IPS-18c (cell line): ENCODE measurements at regions not wholly inside any gene's neighbourhood (a gene's known extent, or its start where the extent isn't known, plus 50 kb on each side); places are given as distances from the start of the nearest gene placed in this dataset.
"Not testable (repeated sequence)": the region's sequence is repeated elsewhere in the genome, so short reads cannot be mapped to it uniquely, and the experiment has no call there.

ENCODE experiments used
- H3K4me3 ChIP-seq: 2 replicates; pipeline ENCODE4 v1.7.0; 2013; ENCODE audit warnings: low read depth, mild to moderate bottlenecking, low read length, moderate library complexity; ENCODE audit not compliant: insufficient read depth
- H3K9me3 ChIP-seq: one replicate; pipeline ENCODE4 v1.6.1; 2013; ENCODE audit warnings: mild to moderate bottlenecking, low read length, moderate library complexity; ENCODE audit not compliant: control insufficient read depth, insufficient read depth

GRCh38 chr4:33425936-33426335 is 2705.8 kb downstream of the PCDH7 start:
- H3K4me3 ChIP-seq: no peak overlapping the region
- no peaks in the 10 kb centered on the region for H3K9me3 ChIP-seq

- H3K9me3 ChIP-seq: no peaks in the 10 kb centered on the region
- H3K4me3 ChIP-seq: no peak overlapping the region
Measured at GRCh38 chr4:33427676-33428075, 2707.5 kb downstream of the PCDH7 start.

GRCh38 chr4:33429971-33430370 is 2709.8 kb downstream of the PCDH7 start:
- Histone ChIP-seq H3K4me3 (no peak overlapping the region), H3K9me3 (no peaks in the 10 kb centered on the region)

DNA sequence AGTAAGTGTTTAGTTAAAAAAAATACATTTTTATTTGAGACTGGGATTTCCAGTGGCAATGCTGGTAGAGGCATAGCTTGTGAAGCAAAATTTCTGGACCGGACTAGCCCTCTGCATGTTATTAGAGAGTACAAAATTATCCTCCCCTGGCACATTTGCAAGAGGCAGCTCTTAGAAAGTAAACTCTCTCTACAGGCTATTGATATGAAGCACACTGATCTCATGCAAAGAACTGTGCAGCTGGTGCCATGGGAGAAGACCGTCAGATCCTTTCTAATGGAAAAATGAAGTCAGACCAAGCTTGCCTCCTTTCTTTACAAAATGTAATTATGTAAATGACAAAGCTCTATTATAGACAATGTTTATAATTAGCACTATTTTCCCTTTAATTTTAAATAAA is 2717.2 kb downstream of the PCDH7 start:
- H3K4me3 ChIP-seq: no peak overlapping the region
- H3K9me3 ChIP-seq: no peaks in the 10 kb centered on the region

DNA sequence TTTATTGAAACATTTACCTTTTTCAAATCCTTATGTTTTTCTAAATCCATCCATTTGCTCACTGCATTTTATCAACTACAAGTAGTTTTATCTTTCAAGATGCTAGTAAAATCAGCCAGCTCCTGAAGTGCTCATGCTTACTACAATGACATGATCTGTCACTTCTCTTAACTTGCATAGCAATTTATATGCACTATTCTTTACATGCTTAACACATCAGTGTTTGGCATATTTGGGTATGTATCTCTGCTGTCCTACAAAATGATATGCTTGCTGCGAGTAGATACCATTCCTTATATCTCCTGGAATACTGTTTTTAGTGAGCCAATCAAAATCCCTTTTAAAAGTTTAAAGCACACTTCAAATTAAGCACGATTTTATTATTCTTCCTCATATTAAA is 2726.8 kb downstream of the PCDH7 start:
- H3K9me3 ChIP-seq: no peaks in the 10 kb centered on the region

DNA sequence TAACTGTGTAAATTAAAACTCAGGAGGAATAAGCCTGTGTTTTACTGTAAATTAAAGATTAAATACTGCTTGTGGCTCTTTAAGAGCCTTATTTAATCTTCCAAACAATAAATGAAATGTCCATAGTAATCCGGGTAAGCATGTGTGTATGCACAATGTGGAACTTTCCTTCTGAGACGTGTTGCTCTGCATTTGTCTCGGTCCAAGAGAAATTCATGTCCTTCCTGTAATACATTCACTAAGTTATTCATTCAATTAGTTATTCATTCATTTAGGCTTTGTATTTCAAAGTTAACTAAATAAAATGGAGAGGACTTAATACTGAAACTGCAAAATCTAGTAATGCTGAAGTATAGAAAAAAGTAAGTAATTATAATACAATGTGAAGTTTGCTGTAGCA is 2728.8 kb downstream of the PCDH7 start:
- H3K9me3 ChIP-seq: no peaks in the 10 kb centered on the region
- no peak overlapping the region for H3K4me3 ChIP-seq

More for the DNA sequence above, 2726.8 kb downstream of the PCDH7 start:
- no peak overlapping the region for H3K4me3 ChIP-seq

- Histone ChIP-seq H3K9me3 (no peaks in the 10 kb centered on the region), H3K4me3 (no peak overlapping the region)
Measured at GRCh38 chr4:33453436-33453835, 2733.3 kb downstream of the PCDH7 start.

DNA sequence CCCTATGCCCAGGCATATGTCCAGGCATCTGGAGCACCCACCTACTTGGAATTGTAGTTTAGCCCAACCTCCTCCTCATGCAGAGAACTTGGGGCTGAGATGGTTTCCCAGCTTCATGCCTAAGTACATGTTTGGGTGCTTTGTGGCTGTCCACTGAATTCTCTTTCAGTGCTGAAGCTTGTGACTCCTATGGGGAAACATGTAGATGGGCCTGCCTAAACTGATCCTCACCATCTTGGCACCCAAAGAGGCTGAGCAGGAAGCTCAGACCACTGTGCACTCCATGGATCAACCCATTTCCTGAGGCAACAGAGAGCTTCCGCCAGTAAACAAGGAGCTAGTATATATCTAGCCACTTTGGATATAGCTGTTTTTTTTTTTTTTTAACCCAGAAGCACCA is 2733.7 kb downstream of the PCDH7 start:
- Histone ChIP-seq H3K9me3 (no peaks in the 10 kb centered on the region), H3K4me3 (no peak overlapping the region)

DNA sequence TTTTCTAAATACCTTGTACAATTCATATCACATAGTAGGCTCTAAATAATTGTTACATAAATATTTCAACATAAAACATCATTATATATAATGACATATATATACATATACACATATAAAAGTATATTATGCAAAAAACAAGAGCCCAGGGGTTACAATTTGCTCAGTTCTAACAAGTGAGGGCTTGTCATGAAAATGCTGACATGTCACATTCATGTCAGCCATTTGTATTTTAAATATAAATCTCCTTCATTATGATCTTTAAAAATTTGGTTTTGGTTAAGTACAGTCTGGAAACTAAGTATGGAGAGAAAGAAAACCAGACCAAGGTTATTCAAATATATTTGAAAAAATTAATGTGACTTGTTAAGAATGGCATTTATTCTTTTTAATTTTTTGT is 2745.4 kb downstream of the PCDH7 start:
- H3K4me3 ChIP-seq: no peak overlapping the region
- H3K9me3 ChIP-seq: no peaks in the 10 kb centered on the region

- peaks cover 4% of the 10 kb centered on the region for H3K9me3 ChIP-seq
- no peak overlapping the region for H3K4me3 ChIP-seq
Measured at GRCh38 chr4:33467291-33467690, 2747.1 kb downstream of the PCDH7 start.

GRCh38 chr4:33470805-33471204 is 2750.6 kb downstream of the PCDH7 start:
- Histone ChIP-seq H3K9me3 (peaks cover 4% of the 10 kb centered on the region), H3K4me3 (no peak overlapping the region)

GRCh38 chr4:33477715-33478114 is 2757.5 kb downstream of the PCDH7 start:
- Histone ChIP-seq H3K4me3 (no peak overlapping the region), H3K9me3 (no peaks in the 10 kb centered on the region)

DNA sequence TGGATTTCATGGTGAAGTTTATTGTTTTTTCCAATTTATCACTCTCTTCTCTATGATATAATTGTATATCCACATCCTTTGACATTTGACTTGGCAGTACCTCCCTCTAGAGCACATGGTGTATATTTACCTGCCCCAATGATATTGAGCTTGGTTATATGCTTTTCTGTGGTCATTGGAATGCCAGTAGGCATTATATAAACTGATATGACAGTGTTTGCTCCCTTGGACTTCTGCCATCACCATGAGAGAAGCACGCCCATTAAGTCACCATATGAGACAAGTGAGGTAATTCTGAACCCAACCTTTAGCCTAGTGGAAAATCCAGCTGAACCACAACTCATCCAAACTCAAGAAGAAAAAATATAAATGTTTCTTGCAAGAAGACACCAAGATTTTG is 2761.5 kb downstream of the ARAP2 start:
- no peak overlapping the region for H3K4me3 ChIP-seq

GRCh38 chr4:33485111-33485510 is 2759.2 kb downstream of the ARAP2 start:
- Histone ChIP-seq H3K4me3 (no peak overlapping the region), H3K9me3 (no peaks in the 10 kb centered on the region)

More for the DNA sequence above, 2761.5 kb downstream of the ARAP2 start:
- no peaks in the 10 kb centered on the region for H3K9me3 ChIP-seq

GRCh38 chr4:33493231-33493630 is 2751.1 kb downstream of the ARAP2 start:
- no peak overlapping the region for H3K4me3 ChIP-seq
- H3K9me3 ChIP-seq: no peaks in the 10 kb centered on the region

- Histone ChIP-seq H3K9me3 (no peaks in the 10 kb centered on the region), H3K4me3 (no peak overlapping the region)
Measured at GRCh38 chr4:33494150-33494549, 2750.2 kb downstream of the ARAP2 start.

DNA sequence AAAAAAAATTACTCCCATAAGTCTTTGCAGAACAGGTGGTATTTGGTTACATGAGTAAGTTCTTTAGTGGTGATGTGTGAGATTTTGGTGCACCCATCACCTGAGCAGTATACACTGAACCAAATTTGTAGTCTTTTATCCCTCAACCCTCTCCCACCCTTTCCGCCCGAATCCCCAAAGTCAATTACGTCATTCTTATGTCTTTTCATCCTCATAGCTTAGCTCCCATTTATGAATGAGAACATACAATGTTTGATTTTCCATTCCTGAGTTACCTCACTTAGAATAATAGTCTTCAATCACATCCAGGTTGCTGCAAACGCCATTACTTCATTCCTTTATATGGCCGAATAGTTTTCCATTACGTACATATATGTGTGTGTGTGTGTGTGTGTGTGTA is 2742.7 kb downstream of the ARAP2 start:
- not testable (repeated sequence) for H3K4me3 ChIP-seq, H3K9me3 ChIP-seq

GRCh38 chr4:33512397-33512796 is 2731.9 kb downstream of the ARAP2 start:
- Histone ChIP-seq H3K4me3 (no peak overlapping the region), H3K9me3 (peaks cover 7% of the 10 kb centered on the region)

DNA sequence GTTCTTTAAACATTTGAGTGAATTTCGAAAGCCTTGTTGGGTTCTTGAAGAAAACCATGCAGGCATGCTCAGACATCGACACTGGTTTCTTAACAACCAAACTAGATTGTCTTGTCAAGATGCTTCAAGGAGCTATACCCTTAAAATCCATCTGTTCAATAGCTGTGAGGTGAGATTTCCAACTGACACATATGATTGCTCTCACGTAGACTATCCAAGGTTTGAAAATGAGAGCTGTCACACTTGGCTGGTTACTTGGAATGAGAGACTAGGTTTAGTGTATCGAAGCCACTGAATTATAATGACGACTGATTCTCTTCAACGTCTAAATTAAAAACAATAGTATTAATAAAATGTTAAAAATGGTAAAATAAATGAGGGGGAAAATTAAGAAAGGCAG is 2725.5 kb downstream of the ARAP2 start:
- H3K4me3 ChIP-seq: no peak overlapping the region

GRCh38 chr4:33532821-33533220 is 2711.5 kb downstream of the ARAP2 start:
- no peaks in the 10 kb centered on the region for H3K9me3 ChIP-seq
- H3K4me3 ChIP-seq: no peak overlapping the region

More for the DNA sequence above, 2725.5 kb downstream of the ARAP2 start:
- H3K9me3 ChIP-seq: peaks cover 3% of the 10 kb centered on the region
